ENCODE measurements at regions not wholly inside any gene's neighbourhood (a gene's known extent, or its start where the extent isn't known, plus 50 kb on each side); places are given as distances from the start of the nearest gene placed in this dataset.

DNA sequence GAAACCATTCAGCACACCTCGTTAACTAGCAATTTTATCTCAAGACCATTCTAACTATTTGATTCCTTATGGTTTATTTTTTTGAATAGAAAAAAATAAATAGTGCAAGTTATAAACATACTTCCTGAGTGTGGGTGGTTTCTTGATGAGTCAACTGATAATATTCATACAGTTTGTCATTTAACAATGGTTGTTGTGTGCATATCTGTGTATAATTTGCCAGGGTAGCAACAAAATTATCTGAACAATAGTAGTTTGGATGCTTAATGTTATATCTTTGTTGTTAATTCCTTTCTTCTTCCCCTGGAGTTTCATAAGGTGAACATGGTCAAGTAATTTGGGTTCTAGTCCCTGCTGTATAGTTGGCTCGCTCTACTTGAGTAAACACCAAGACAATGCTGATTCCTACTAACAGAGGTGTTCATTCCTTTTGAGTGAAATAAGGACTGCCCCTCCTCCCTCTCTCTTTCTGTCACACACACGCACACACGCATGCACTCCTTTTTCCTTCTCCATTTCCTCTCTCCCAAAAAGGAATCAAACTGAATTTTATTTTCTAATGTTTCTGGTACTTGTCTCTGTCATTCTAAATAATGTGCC, 938.1 kb upstream of the EPHA7 start:
- Histone ChIP-seq H3K79me2 (ENCODE audit: low read depth) (no peaks in the 10 kb centered on the region), H3K4me1 (peaks cover 7% of the 10 kb centered on the region), H3K4me2 (no peak overlapping the region), H3K9ac (no peak overlapping the region), H4K20me1 (ENCODE audit: low read depth) (no peaks in the 10 kb centered on the region), H3K9me3 (ENCODE audit: low read depth) (no peaks in the 10 kb centered on the region), H3F3A (ENCODE audit: low read depth) (no peaks in the 10 kb centered on the region), H3K27ac (no peak overlapping the region), H2AFZ (replicated peaks) (no peak overlapping the region), H3K36me3 (no peaks in the 10 kb centered on the region), H3K4me3 (no peak overlapping the region), H3K27me3 (no peaks in the 10 kb centered on the region)
- TF ChIP-seq EZH2phosphoT487 (IDR thresholded peaks at IDR 0.05) (no peak), CTCF (IDR thresholded peaks at IDR 0.05) (no peak)
- no peak overlapping the region for H3K27ac Mint-ChIP-seq
- no peak overlapping the region for H3K4me3 Mint-ChIP-seq
- no peaks in the 10 kb centered on the region for H3K27me3 Mint-ChIP-seq (ENCODE audit: insufficient read depth, low read depth)
- no peaks in the 10 kb centered on the region for H3K9me3 Mint-ChIP-seq
- no peaks in the 10 kb centered on the region for H3K4me1 Mint-ChIP-seq
- H3K36me3 Mint-ChIP-seq = no peaks in the 10 kb centered on the region
- DNase-seq (ENCODE audit: low spot score) = peak; percentile 16

- no peak overlapping the region for H3K27ac Mint-ChIP-seq
- H3K9ac ChIP-seq = no peak overlapping the region
- H3K36me3 ChIP-seq = no peaks in the 10 kb centered on the region
- no peaks in the 10 kb centered on the region for H3K27me3 Mint-ChIP-seq (ENCODE audit: insufficient read depth, low read depth)
- no peak for DNase-seq (ENCODE audit: low spot score)
- H3K4me2 ChIP-seq = no peak overlapping the region
- no peaks in the 10 kb centered on the region for H3K9me3 ChIP-seq (ENCODE audit: low read depth)
- H3K79me2 ChIP-seq (ENCODE audit: low read depth) = no peaks in the 10 kb centered on the region
- H2AFZ ChIP-seq (replicated peaks) = peak overlapping the region; percentile 92
- H3K4me3 ChIP-seq = no peak overlapping the region
- H3K36me3 Mint-ChIP-seq = no peaks in the 10 kb centered on the region
- H3K4me3 Mint-ChIP-seq = no peak overlapping the region
- H4K20me1 ChIP-seq (ENCODE audit: low read depth) = no peaks in the 10 kb centered on the region
- peaks cover 3% of the 10 kb centered on the region for H3F3A ChIP-seq (ENCODE audit: low read depth)
- peaks cover 16% of the 10 kb centered on the region for H3K4me1 Mint-ChIP-seq
- H3K4me1 ChIP-seq = peaks cover 20% of the 10 kb centered on the region
- no peak overlapping the region for H3K27ac ChIP-seq
- peaks cover 2% of the 10 kb centered on the region for H3K9me3 Mint-ChIP-seq
- H3K27me3 ChIP-seq = no peaks in the 10 kb centered on the region
- TF ChIP-seq EZH2 (IDR thresholded peaks at IDR 0.05) (no peak), CTCF (IDR thresholded peaks at IDR 0.05) (no peak), EZH2phosphoT487 (IDR thresholded peaks at IDR 0.05) (no peak)
Observed at GRCh38 chr6:94350833-94351232, 931.5 kb upstream of the EPHA7 start.

GRCh38 chr6:94349227-94349626, 929.9 kb upstream of the EPHA7 start:
- H3K4me1 ChIP-seq = peaks cover 20% of the 10 kb centered on the region
- H3K36me3 ChIP-seq = no peaks in the 10 kb centered on the region
- no peak overlapping the region for H3K4me2 ChIP-seq
- no peaks in the 10 kb centered on the region for H3K79me2 ChIP-seq (ENCODE audit: low read depth)
- TF ChIP-seq EZH2 (IDR thresholded peaks at IDR 0.05) = no peak
- no peak for TF ChIP-seq EZH2phosphoT487 (IDR thresholded peaks at IDR 0.05)
- no peak for TF ChIP-seq CTCF (IDR thresholded peaks at IDR 0.05)
- no peaks in the 10 kb centered on the region for H4K20me1 ChIP-seq (ENCODE audit: low read depth)
- no peak for DNase-seq (ENCODE audit: low spot score)
- no peaks in the 10 kb centered on the region for H3K9me3 ChIP-seq (ENCODE audit: low read depth)
- H3K4me3 ChIP-seq = no peak overlapping the region
- peaks cover 2% of the 10 kb centered on the region for H3K27me3 Mint-ChIP-seq (ENCODE audit: insufficient read depth, low read depth)
- no peak overlapping the region for H3K27ac Mint-ChIP-seq
- H3K4me1 Mint-ChIP-seq = peaks cover 18% of the 10 kb centered on the region
- H3K36me3 Mint-ChIP-seq = no peaks in the 10 kb centered on the region
- H3K9me3 Mint-ChIP-seq = peaks cover 2% of the 10 kb centered on the region
- H2AFZ ChIP-seq (replicated peaks) = peak overlapping the region; percentile 40
- H3K27ac ChIP-seq = no peak overlapping the region
- H3K4me3 Mint-ChIP-seq = no peak overlapping the region
- H3K27me3 ChIP-seq = no peaks in the 10 kb centered on the region
- peaks cover 3% of the 10 kb centered on the region for H3F3A ChIP-seq (ENCODE audit: low read depth)
- H3K9ac ChIP-seq = no peak overlapping the region

All from neural progenitor cell (in vitro differentiated cells).